NCI-H1694 treated with DMSO at 0.1 percent for 48 hours (cell line): ENCODE measurements at regions not wholly inside any gene's neighbourhood (a gene's known extent, or its start where the extent isn't known, plus 50 kb on each side); places are given as distances from the start of the nearest gene placed in this dataset.

Experiments
- DNase-seq: peaks from one replicate; lab custom pipeline; 2025; lab: John Stamatoyannopoulos, UW

DNA sequence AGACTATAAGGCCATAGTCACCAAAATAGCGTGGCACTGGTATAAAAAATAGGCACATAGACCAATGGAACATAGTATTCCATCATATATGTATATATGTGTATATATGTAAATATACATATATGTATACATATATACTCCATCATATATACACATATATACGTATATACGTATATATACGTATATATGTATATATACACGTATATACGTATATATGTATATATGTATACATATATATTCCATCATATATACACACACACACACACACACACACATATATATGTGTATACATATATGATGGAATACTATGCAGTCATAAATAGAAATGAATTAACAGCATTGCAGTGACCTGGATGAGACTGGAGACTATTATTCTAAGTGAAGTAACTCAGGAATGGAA, 204.6 kb downstream of the LTN1 start:
- DNase-seq = no peak

- DNase-seq = no peak
These were observed 209.0 kb downstream of the LTN1 start for GRCh38 chr21:28783641-28784185.

- no peak for DNase-seq
These were observed 210.9 kb downstream of the LTN1 start for GRCh38 chr21:28781602-28782276.

- DNase-seq = no peak
These were observed 212.8 kb downstream of the LTN1 start for GRCh38 chr21:28779914-28780313.

GRCh38 chr21:28776251-28776650, 216.4 kb downstream of the LTN1 start:
- DNase-seq = no peak

- DNase-seq = no peak
These were observed 217.6 kb downstream of the LTN1 start for GRCh38 chr21:28775071-28775470.

DNA sequence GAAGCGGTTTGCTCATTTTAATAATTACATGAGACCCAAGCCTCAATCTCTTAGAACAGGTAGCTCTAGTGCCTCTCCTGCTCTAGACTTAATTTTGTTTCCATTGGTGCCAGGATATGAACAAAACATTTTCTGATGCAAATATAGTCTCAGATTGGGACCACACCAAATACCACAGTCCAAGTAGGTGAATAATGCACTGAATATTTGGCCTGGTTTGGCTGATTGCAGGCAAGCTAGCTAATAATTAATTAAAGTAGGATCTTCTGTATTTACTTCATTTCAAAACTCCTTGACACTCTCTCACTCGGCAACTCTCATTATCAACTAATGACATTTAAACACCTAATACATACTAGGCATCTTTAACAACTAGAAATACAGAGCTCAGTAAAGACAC, 219.6 kb downstream of the LTN1 start:
- DNase-seq = no peak

GRCh38 chr21:28771790-28772501, 220.7 kb downstream of the LTN1 start:
- DNase-seq = no peak

GRCh38 chr21:28770867-28771661, 221.6 kb downstream of the LTN1 start:
- DNase-seq = no peak

DNA sequence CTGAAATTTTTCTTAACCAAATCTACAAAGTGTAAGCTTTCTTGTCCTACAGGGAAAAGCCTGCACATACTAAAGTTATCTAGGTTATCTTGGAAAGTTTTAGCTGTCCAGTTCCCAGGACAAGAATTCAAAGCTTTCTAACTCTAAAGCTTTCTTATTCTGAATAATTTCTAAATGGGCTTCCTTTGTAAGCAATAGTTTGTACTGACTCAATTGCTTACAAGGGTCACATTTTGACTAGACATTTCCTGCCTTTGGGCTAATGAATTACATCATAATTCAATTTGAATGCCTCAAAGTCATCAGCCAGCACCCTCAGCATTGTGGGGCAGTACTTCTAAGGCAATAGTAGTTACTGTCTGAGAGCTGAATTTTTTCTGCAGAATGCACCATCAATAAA, 223.0 kb downstream of the LTN1 start:
- DNase-seq = no peak

DNA sequence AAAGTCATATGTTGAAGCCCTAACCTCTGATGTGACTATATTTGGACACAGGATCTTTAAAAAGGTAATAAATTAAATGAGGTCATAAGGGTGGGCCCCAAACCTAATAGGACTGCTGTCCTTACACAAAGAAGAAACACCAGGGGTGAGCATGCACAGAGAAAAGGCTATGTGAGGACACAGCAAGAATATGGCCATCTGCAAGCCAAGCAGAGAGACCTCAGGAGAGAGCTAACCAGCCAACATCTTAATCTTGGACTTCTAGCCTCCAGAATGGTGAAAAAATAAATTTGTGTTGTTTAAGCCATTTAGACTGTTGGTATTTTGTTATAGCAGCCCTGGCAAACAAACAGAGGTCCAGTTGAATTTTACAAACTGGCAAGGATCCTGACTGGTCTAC, 223.9 kb downstream of the LTN1 start:
- DNase-seq = no peak

GRCh38 chr21:28767523-28767922, 225.2 kb downstream of the LTN1 start:
- DNase-seq = no peak

- DNase-seq = no peak
These were observed 228.8 kb downstream of the LTN1 start for GRCh38 chr21:28763809-28764418.

- DNase-seq = no peak
These were observed 230.3 kb downstream of the LTN1 start for GRCh38 chr21:28762357-28762735.

DNA sequence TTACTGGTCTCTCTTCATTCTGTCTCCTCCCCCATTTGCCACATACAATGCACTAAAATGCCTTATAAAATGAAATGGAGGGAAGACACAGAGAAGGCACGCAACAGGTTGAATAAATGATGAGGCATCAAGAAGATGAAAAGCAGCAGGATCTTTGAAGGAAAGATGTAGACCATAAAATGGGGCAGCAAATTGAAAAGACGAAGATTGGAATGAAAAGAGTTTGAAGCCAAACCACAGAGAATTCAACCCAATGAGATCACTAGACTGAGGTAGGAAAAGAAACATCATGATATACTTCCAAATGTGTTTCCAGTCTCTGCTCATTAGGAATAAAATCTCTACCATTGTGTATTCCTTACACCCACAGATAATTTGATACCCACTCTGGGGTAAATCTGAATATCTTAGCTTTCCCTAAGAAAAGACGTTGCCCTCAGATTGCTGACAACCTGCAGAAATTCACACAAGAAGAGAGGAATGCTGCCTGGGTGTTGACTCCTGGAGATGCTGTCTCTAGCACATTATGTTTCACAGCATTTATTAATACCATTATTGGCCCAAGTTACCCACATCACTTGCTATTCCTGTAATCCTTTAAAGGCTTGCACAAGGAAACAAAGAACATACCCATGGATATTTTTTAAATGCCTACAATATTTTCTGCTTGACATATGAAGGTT, 230.9 kb downstream of the LTN1 start:
- DNase-seq = no peak

- no peak for DNase-seq
These were observed 233.8 kb downstream of the LTN1 start for GRCh38 chr21:28758883-28759242.

DNA sequence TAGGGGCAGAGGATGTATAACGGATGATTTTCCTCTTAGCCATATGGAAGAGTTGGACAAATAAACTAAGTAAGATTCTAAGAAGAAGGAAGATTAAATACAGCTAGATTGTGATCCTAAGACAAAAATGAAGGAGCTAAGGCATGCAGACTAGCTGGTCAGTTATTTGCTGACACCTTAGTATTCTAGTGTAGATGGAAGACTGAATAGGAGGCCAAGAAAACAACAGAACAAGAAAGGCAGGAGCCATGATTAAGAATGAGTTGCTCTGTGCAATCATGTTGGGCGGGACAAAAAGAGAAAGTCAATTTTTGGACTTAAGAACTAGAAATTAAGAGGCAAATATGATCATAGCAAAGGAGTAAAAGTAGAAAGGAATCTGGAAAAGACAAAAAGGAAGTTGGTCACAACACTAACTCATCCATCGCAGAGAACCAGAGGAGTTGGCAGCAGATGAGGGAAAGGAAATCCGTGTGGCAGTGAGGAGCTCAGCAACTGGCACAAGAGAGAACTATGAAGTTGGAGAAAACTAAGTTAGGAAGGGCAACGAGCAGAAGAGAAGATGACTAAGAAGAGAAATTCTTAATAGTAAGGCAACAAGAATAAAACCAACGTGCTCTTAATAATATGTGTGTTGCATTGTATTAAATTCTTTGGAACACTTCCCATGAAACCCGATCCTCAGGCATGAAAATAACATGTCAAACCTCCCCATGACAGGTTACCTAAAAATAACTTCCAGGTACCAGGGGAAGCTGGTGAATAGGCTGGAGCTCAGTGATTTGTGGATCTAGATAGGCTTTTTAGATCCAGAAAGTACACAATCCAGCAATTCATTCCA, 234.4 kb downstream of the LTN1 start:
- no peak for DNase-seq

- DNase-seq = no peak
These were observed 237.8 kb downstream of the LTN1 start for GRCh38 chr21:28754862-28755261.

- DNase-seq = no peak
These were observed 238.5 kb downstream of the LTN1 start for GRCh38 chr21:28754127-28754611.

DNA sequence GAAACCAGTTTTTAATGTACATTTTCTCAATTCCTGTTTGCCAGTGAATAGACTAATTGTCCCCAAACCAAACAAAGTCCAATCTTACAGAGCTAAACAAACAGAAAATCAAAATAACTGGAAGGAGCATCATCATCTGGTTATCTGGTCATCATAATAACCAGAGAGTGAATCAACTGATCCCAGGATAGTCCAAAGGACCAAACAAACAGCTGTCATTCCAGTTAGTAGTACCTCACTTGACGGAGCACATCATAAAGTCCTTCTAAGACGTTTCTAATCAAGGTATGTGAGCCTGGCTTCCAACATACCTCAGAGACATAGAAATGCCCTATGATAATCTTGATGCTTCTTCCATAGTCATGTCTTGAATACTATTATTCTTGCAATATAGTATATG, 240.5 kb downstream of the LTN1 start:
- DNase-seq = no peak

GRCh38 chr21:28751176-28751575, 241.5 kb downstream of the LTN1 start:
- DNase-seq = no peak
